HepG2 (cell line): ENCODE measurements at regions not wholly inside any gene's neighbourhood (a gene's known extent, or its start where the extent isn't known, plus 50 kb on each side); places are given as distances from the start of the nearest gene placed in this dataset.

Experiments
- ARID5B ChIP-seq: IDR thresholded peaks from 2 replicates; pipeline ENCODE4 v1.4.0; 2020; ENCODE audit warnings: mild to moderate bottlenecking, missing genetic modification reagents
- ATF7-NPFF ChIP-seq: sonication (generic); formaldehyde crosslinking; IDR thresholded peaks from 2 replicates; pipeline ENCODE4 v1.8.1; 2023; ENCODE audit warnings: mild to moderate bottlenecking, low read depth, missing genetic modification reagents, moderate library complexity
- FOSL2 ChIP-seq: sonication (generic); formaldehyde crosslinking; IDR thresholded peaks from 2 replicates; pipeline ENCODE4 v1.4.0; 2020; ENCODE audit warnings: missing genetic modification reagents
- HDAC1 ChIP-seq: sonication (generic); formaldehyde crosslinking; IDR thresholded peaks from 2 replicates; pipeline ENCODE4 v1.5.1; 2020; ENCODE audit warnings: mild to moderate bottlenecking, missing genetic modification reagents
- HDAC6 ChIP-seq: fragments of 200-600 bp; sonication (generic); IDR thresholded peaks from 2 replicates; pipeline ENCODE4 v1.7.0; 2017; ENCODE audit warnings: mild to moderate bottlenecking, antibody characterized with exemption, low read length, low read depth
- HNF1B ChIP-seq: sonication (generic); formaldehyde crosslinking; IDR thresholded peaks from 2 replicates; pipeline ENCODE4 v1.5.1; 2020; ENCODE audit warnings: mild to moderate bottlenecking, moderate library complexity, missing genetic modification reagents
- JDP2 ChIP-seq: sonication (generic); formaldehyde crosslinking; IDR thresholded peaks from 2 replicates; pipeline ENCODE4 v1.8.1; 2022; ENCODE audit warnings: missing genetic modification reagents, borderline replicate concordance
- MIER3 ChIP-seq: IDR thresholded peaks from 2 replicates; pipeline ENCODE4 v1.6.1; 2016; ENCODE audit warnings: missing compliant biosample characterization, borderline replicate concordance
- MZF1 ChIP-seq: sonication (generic); formaldehyde crosslinking; IDR thresholded peaks from 2 replicates; pipeline ENCODE4 v1.8.1; 2023; ENCODE audit warnings: mild to moderate bottlenecking, missing genetic modification reagents, borderline replicate concordance
- REL ChIP-seq: sonication (generic); formaldehyde crosslinking; conservative IDR thresholded peaks from 2 replicates; pipeline ENCODE4 v1.8.0; 2022; ENCODE audit warnings: mild to moderate bottlenecking, missing genetic modification reagents, moderate library complexity
- RFXANK ChIP-seq: IDR thresholded peaks from 2 replicates; pipeline ENCODE4 v1.6.1; 2016
- SATB2 ChIP-seq: sonication (generic); formaldehyde crosslinking; IDR thresholded peaks from 2 replicates; pipeline ENCODE4 v1.5.0; 2020; ENCODE audit warnings: missing genetic modification reagents
- SKI ChIP-seq: fragments of 450-650 bp; IDR thresholded peaks from one replicate; pipeline ENCODE4 v1.6.1; 2018; ENCODE audit warnings: mild to moderate bottlenecking; ENCODE audit not compliant: partially characterized antibody
- SMAD1 ChIP-seq: sonication (generic); formaldehyde crosslinking; IDR thresholded peaks from 2 replicates; pipeline ENCODE4 v1.4.0; 2020; ENCODE audit warnings: missing genetic modification reagents, low read depth, mild to moderate bottlenecking, borderline replicate concordance
- TBX2 ChIP-seq: sonication (generic); formaldehyde crosslinking; IDR thresholded peaks from 2 replicates; pipeline ENCODE4 v1.5.0; 2020; ENCODE audit warnings: missing genetic modification reagents, mild to moderate bottlenecking, borderline replicate concordance
- XRCC5 ChIP-seq: fragments of 200-400 bp; formaldehyde crosslinking; optimal IDR thresholded peaks from 2 replicates; pipeline ENCODE3; 2017; ENCODE audit warnings: mild to moderate bottlenecking, low read length
- ZNF292 ChIP-seq: sonication (generic); formaldehyde crosslinking; IDR thresholded peaks from 2 replicates; pipeline ENCODE4 v1.8.1; 2022; ENCODE audit warnings: mild to moderate bottlenecking, low read depth, missing genetic modification reagents, borderline replicate concordance
- ZNF678 ChIP-seq: sonication (generic); formaldehyde crosslinking; IDR thresholded peaks from 2 replicates; pipeline ENCODE4 v1.4.0; 2020; ENCODE audit warnings: mild to moderate bottlenecking, missing genetic modification reagents
- ZNF687 ChIP-seq: sonication (generic); formaldehyde crosslinking; IDR thresholded peaks from 2 replicates; pipeline ENCODE4 v1.5.1; 2020; ENCODE audit warnings: mild to moderate bottlenecking, missing genetic modification reagents, moderate library complexity

- TF ChIP-seq ARID5B (CRISPR knock-in tag) (peak; percentile 71), HNF1B (CRISPR knock-in tag) (no peak), XRCC5 (peak; percentile 92), ZNF292 (CRISPR knock-in tag) (peak; percentile 45; the same call in 1 of the 2 replicates), MZF1 (CRISPR knock-in tag) (no peak), MIER3 (0 out of 2 replicates have a peak, but pooled peaks have one; percentile 14), SATB2 (no peak), TBX2 (CRISPR knock-in tag) (peak; percentile 44; the same call in 1 of the 2 replicates), HDAC6 (no peak), FOSL2 (CRISPR knock-in tag) (peak; percentile 58), HDAC1 (0 out of 2 replicates have a peak, but pooled peaks have one; percentile 23), REL (CRISPR knock-in tag) (no peak), ZNF678 (CRISPR knock-in tag) (no peak), SMAD1 (CRISPR knock-in tag) (no peak), JDP2 (CRISPR knock-in tag) (no peak), ATF7-NPFF (CRISPR knock-in tag) (0 out of 2 replicates have a peak, but pooled peaks have one; percentile 34), ZNF687 (CRISPR knock-in tag) (peak; percentile 65), RFXANK (CRISPR knock-in tag) (no peak), SKI (peak; percentile 76)
Observed at GRCh38 chr3:107927361-107928083, 163.3 kb downstream of the CD47 start (continued).
